ENCODE measurements at regions not wholly inside any gene's neighbourhood (a gene's known extent, or its start where the extent isn't known, plus 50 kb on each side); places are given as distances from the start of the nearest gene placed in this dataset.
A peak's percentile ranks its signal among the peaks of the same experiment; 100 is the strongest.

DNA sequence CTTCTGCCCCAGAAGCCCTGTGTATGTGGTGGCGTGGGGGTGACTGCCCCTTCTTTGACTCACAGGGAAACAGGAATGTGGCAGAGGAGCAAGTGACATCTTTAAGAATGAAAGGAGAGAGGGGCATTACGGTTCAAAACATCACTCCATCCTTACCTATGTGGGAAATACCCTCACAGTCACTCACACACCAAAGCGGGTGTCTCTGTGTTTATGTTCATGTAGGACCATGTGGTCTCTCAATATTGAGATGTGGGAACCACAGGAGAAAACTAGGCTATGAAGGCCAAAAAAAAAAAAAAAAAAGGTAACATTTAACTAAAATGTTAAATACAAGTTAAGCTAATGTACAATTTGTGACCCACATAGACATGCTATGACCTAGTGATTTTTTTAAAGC, 153.6 kb upstream of the GPR12 start:
- H2BK12ac ChIP-seq (ENCODE audit: low read length in 2 of 2) = no peak overlapping the region
- peaks cover 3% of the 10 kb centered on the region for H3K4me1 ChIP-seq (ENCODE audit: control insufficient read depth, insufficient read depth, low read depth, low read length)
- no peak overlapping the region for H2AFZ ChIP-seq (ENCODE audit: low read depth, low read length)
- H4K8ac ChIP-seq (ENCODE audit: low read length) = no peak overlapping the region
- no peak overlapping the region for H3K14ac ChIP-seq (ENCODE audit: low read length in 2 of 2)
- H2BK15ac ChIP-seq (ENCODE audit: low read depth, poor library complexity, severe bottlenecking) = no peak overlapping the region
- H4K91ac ChIP-seq (ENCODE audit: low read length) = no peak overlapping the region
- H3K4me2 ChIP-seq (ENCODE audit: low read length, poor library complexity, severe bottlenecking) = no peak overlapping the region
- no peak overlapping the region for H3K23ac ChIP-seq (ENCODE audit: low read length in 2 of 2)
- H2AK5ac ChIP-seq (ENCODE audit: low read length, severe bottlenecking) = no peak overlapping the region
- H3K4me3 ChIP-seq (ENCODE audit: insufficient read depth in 1 of 2, low read depth in 1 of 2, low read length in 2 of 2) = no peak overlapping the region
- H3K79me1 ChIP-seq (replicated peaks; ENCODE audit: low read length, poor library complexity, severe bottlenecking) = no peaks in the 10 kb centered on the region
- no peaks in the 10 kb centered on the region for H3K9me3 ChIP-seq (ENCODE audit: control insufficient read depth, low read length)
- H3K27ac ChIP-seq (ENCODE audit: low read length, poor library complexity, severe bottlenecking) = no peak overlapping the region
- H2BK5ac ChIP-seq (ENCODE audit: low read depth, low read length, poor library complexity, severe bottlenecking) = no peak overlapping the region
- H2BK120ac ChIP-seq (ENCODE audit: low read depth, low read length) = no peak overlapping the region
- no peak overlapping the region for H3K9ac ChIP-seq (ENCODE audit: low read length)
- peaks cover 20 to 43% of the 10 kb centered on the region in 2 experiments for H3K27me3 ChIP-seq (ENCODE audit: control insufficient read depth in 1 of 2, insufficient read depth in 1 of 2, low read length in 2 of 2)
- no peak for DNase-seq
- WGBS = no CpG with 5 or more reads among the region's 3 CpGs
- H3K36me3 ChIP-seq (ENCODE audit: control insufficient read depth in 1 of 2, insufficient read depth in 2 of 2, low read depth in 1 of 2, low read length in 2 of 2) = no peaks in the 10 kb centered on the region
- H3K18ac ChIP-seq (ENCODE audit: low read depth in 1 of 2, low read length in 2 of 2) = no peak overlapping the region
- H3K4ac ChIP-seq (ENCODE audit: low read depth in 1 of 2, low read length in 2 of 2) = no peak overlapping the region

DNA sequence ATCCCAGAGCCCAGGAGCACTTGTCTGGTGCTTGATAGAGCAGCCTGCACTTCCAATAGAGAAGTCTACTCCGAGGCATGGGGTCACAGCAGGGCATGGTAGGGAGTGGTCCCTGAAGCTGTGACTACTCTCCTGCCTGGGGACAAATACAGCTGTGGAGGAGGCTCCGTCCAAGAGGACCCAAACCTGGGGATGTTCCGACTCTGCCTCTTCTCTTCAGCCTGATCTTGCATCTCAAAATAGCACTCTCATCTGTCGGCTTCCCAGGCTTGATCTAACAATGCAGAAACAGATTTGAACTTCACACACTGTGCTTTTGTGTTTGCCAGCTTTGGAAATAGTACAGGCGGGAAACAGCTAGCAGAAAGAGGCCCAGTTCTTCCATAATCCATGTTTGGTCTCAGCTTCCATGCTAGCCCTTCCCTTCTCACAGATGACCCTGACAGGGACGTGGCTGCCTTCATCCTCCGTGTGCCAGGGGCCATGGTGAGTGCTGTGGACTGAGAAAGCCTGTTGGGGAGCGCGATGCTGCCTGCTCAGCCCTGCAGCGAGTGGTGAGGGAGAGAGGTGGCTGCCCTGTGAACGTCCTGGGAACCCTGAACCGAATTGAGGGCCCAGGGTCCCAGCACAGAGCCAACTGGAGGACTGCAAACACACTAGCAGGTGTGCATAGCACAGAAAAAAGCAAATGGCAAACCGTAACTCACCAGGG, 150.3 kb upstream of the GPR12 start:
- no peak overlapping the region for H3K4me2 ChIP-seq (ENCODE audit: low read length, poor library complexity, severe bottlenecking)
- H2BK12ac ChIP-seq (ENCODE audit: low read length in 2 of 2) = no peak overlapping the region
- H3K9ac ChIP-seq (ENCODE audit: low read length) = no peak overlapping the region
- no peak overlapping the region for H3K27ac ChIP-seq (ENCODE audit: low read length, poor library complexity, severe bottlenecking)
- 71% methylated on average over 13 of the region's 13 CpGs for WGBS
- H3K14ac ChIP-seq (ENCODE audit: low read length in 2 of 2) = peak overlapping the region in 1 of 2 experiments; percentile 66
- H3K23ac ChIP-seq (ENCODE audit: low read length in 2 of 2) = peak overlapping the region in 1 of 2 experiments; percentile 81
- no peak overlapping the region for H4K91ac ChIP-seq (ENCODE audit: low read length)
- peaks cover 3% of the 10 kb centered on the region for H3K4me1 ChIP-seq (ENCODE audit: control insufficient read depth, insufficient read depth, low read depth, low read length)
- no peak overlapping the region for H2BK120ac ChIP-seq (ENCODE audit: low read depth, low read length)
- no peak overlapping the region for H3K4ac ChIP-seq (ENCODE audit: low read depth in 1 of 2, low read length in 2 of 2)
- no peak overlapping the region for H4K8ac ChIP-seq (ENCODE audit: low read length)
- DNase-seq = no peak
- no peak overlapping the region for H3K4me3 ChIP-seq (ENCODE audit: insufficient read depth in 1 of 2, low read depth in 1 of 2, low read length in 2 of 2)
- no peak overlapping the region for H2BK5ac ChIP-seq (ENCODE audit: low read depth, low read length, poor library complexity, severe bottlenecking)
- H3K36me3 ChIP-seq (ENCODE audit: control insufficient read depth in 1 of 2, insufficient read depth in 2 of 2, low read depth in 1 of 2, low read length in 2 of 2) = no peaks in the 10 kb centered on the region
- H2AK5ac ChIP-seq (ENCODE audit: low read length, severe bottlenecking) = no peak overlapping the region
- H3K9me3 ChIP-seq (ENCODE audit: control insufficient read depth, low read length) = no peaks in the 10 kb centered on the region
- H2AFZ ChIP-seq (ENCODE audit: low read depth, low read length) = no peak overlapping the region
- H3K18ac ChIP-seq (ENCODE audit: low read depth in 1 of 2, low read length in 2 of 2) = no peak overlapping the region
- H2BK15ac ChIP-seq (ENCODE audit: low read depth, poor library complexity, severe bottlenecking) = no peak overlapping the region
- H3K79me1 ChIP-seq (replicated peaks; ENCODE audit: low read length, poor library complexity, severe bottlenecking) = no peaks in the 10 kb centered on the region
- peaks cover 31 to 58% of the 10 kb centered on the region in 2 experiments for H3K27me3 ChIP-seq (ENCODE audit: control insufficient read depth in 1 of 2, insufficient read depth in 1 of 2, low read length in 2 of 2)

DNA sequence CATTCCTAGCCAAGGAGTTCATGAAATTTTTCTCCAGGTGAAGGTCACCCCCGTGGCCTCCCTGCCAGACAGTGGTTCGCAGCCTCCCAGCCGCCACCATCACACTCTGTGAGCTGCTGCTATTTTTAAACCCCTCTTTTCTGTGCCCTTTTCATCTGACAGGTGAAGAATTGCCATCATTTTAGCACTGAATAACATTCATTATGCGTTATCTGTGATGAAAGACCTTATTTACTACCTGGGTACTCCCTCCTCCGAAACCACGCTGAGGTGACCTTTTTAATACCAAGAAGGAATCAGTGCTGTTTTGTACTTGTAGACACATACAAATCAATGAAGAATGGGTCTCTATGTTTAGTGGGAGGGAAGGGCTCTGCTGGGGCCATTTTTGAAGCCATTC, 148.9 kb upstream of the GPR12 start:
- Histone ChIP-seq H3K4ac (ENCODE audit: low read depth in 1 of 2, low read length in 2 of 2) (no peak overlapping the region), H2BK15ac (ENCODE audit: low read depth, poor library complexity, severe bottlenecking) (no peak overlapping the region), H3K79me1 (replicated peaks; ENCODE audit: low read length, poor library complexity, severe bottlenecking) (no peaks in the 10 kb centered on the region), H3K27me3 (ENCODE audit: control insufficient read depth in 1 of 2, insufficient read depth in 1 of 2, low read length in 2 of 2) (peaks cover 31 to 61% of the 10 kb centered on the region in 2 experiments), H2AFZ (ENCODE audit: low read depth, low read length) (no peak overlapping the region), H3K18ac (ENCODE audit: low read depth in 1 of 2, low read length in 2 of 2) (no peak overlapping the region), H3K4me2 (ENCODE audit: low read length, poor library complexity, severe bottlenecking) (no peak overlapping the region), H3K4me3 (ENCODE audit: insufficient read depth in 1 of 2, low read depth in 1 of 2, low read length in 2 of 2) (no peak overlapping the region), H3K23ac (ENCODE audit: low read length in 2 of 2) (no peak overlapping the region), H3K9ac (ENCODE audit: low read length) (no peak overlapping the region), H2BK5ac (ENCODE audit: low read depth, low read length, poor library complexity, severe bottlenecking) (no peak overlapping the region), H3K14ac (ENCODE audit: low read length in 2 of 2) (no peak overlapping the region), H2AK5ac (ENCODE audit: low read length, severe bottlenecking) (no peak overlapping the region), H4K91ac (ENCODE audit: low read length) (no peak overlapping the region), H2BK12ac (ENCODE audit: low read length in 2 of 2) (no peak overlapping the region), H2BK120ac (ENCODE audit: low read depth, low read length) (no peak overlapping the region), H3K36me3 (ENCODE audit: control insufficient read depth in 1 of 2, insufficient read depth in 2 of 2, low read depth in 1 of 2, low read length in 2 of 2) (no peaks in the 10 kb centered on the region), H3K9me3 (ENCODE audit: control insufficient read depth, low read length) (no peaks in the 10 kb centered on the region), H3K27ac (ENCODE audit: low read length, poor library complexity, severe bottlenecking) (no peak overlapping the region), H4K8ac (ENCODE audit: low read length) (no peak overlapping the region), H3K4me1 (ENCODE audit: control insufficient read depth, insufficient read depth, low read depth, low read length) (no peaks in the 10 kb centered on the region)
- WGBS = 84% methylated on average over 6 of the region's 6 CpGs
- no peak for DNase-seq

DNA sequence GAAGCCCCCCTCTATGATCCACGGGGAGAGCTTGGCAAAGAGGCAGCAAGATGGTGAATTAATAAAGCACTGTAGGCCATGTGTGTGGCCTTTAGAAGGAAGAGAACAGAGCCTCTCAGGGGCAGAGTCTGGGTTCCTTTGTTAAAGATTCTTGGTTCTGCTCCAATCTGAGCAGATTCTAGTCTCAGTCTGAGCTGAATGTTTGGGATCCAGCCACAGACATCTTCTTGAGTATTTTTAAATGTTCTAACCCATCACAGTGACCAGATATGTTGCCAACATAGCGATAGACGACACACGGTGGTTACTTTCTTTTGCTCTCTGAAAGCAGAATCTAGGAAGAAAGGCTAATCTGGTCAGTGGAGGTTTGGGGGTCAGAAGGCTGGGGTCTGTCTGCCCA, 147.5 kb upstream of the GPR12 start:
- Histone ChIP-seq H3K4ac (ENCODE audit: low read depth in 1 of 2, low read length in 2 of 2) (no peak overlapping the region), H3K36me3 (ENCODE audit: control insufficient read depth in 1 of 2, insufficient read depth in 2 of 2, low read depth in 1 of 2, low read length in 2 of 2) (no peaks in the 10 kb centered on the region), H4K91ac (ENCODE audit: low read length) (no peak overlapping the region), H3K14ac (ENCODE audit: low read length in 2 of 2) (no peak overlapping the region), H3K9me3 (ENCODE audit: control insufficient read depth, low read length) (no peaks in the 10 kb centered on the region), H2BK120ac (ENCODE audit: low read depth, low read length) (no peak overlapping the region), H2AFZ (ENCODE audit: low read depth, low read length) (no peak overlapping the region), H4K8ac (ENCODE audit: low read length) (no peak overlapping the region), H2AK5ac (ENCODE audit: low read length, severe bottlenecking) (no peak overlapping the region), H2BK12ac (ENCODE audit: low read length in 2 of 2) (no peak overlapping the region), H2BK5ac (ENCODE audit: low read depth, low read length, poor library complexity, severe bottlenecking) (no peak overlapping the region), H3K27ac (ENCODE audit: low read length, poor library complexity, severe bottlenecking) (no peak overlapping the region), H3K79me1 (replicated peaks; ENCODE audit: low read length, poor library complexity, severe bottlenecking) (no peaks in the 10 kb centered on the region), H3K4me1 (ENCODE audit: control insufficient read depth, insufficient read depth, low read depth, low read length) (no peaks in the 10 kb centered on the region), H3K23ac (ENCODE audit: low read length in 2 of 2) (no peak overlapping the region), H3K18ac (ENCODE audit: low read depth in 1 of 2, low read length in 2 of 2) (no peak overlapping the region), H3K4me3 (ENCODE audit: insufficient read depth in 1 of 2, low read depth in 1 of 2, low read length in 2 of 2) (no peak overlapping the region), H3K9ac (ENCODE audit: low read length) (no peak overlapping the region), H3K27me3 (ENCODE audit: control insufficient read depth in 1 of 2, insufficient read depth in 1 of 2, low read length in 2 of 2) (peaks cover 31 to 61% of the 10 kb centered on the region in 2 experiments), H2BK15ac (ENCODE audit: low read depth, poor library complexity, severe bottlenecking) (no peak overlapping the region), H3K4me2 (ENCODE audit: low read length, poor library complexity, severe bottlenecking) (no peak overlapping the region)
- WGBS = 80% methylated on average over 4 of the region's 4 CpGs
- DNase-seq = no peak
